Fibroblast of lung (primary cell): ENCODE measurements at regions not wholly inside any gene's neighbourhood (a gene's known extent, or its start where the extent isn't known, plus 50 kb on each side); places are given as distances from the start of the nearest gene placed in this dataset.
A peak's percentile ranks its signal among the peaks of the same experiment; 100 is the strongest.

Experiments used
- DNase-seq, 2 donors: peaks; one replicate each; pipeline versions ENCODE4 v3.0.0 to v3.0.0-alpha.2; 2010; ENCODE audit warnings: low read depth in 2 of 2
- H2AFZ ChIP-seq: 2 replicates; pipeline ENCODE4 v1.5.1; 2012; ENCODE audit warnings: low read length, control low read depth, inconsistent platforms
- H3K27ac ChIP-seq: 2 replicates; pipeline ENCODE4 v1.5.1; 2011; ENCODE audit warnings: low read length, control low read depth; ENCODE audit not compliant: insufficient read depth
- H3K27me3 ChIP-seq: 2 replicates; pipeline ENCODE4 v1.5.1; 2011; ENCODE audit warnings: mild to moderate bottlenecking, low read length; ENCODE audit not compliant: control insufficient read depth, insufficient read depth
- H3K36me3 ChIP-seq: 2 replicates; pipeline ENCODE4 v1.5.1; 2011; ENCODE audit warnings: low read length; ENCODE audit not compliant: control insufficient read depth, insufficient read depth
- H3K4me1 ChIP-seq: 2 replicates; pipeline ENCODE4 v1.5.1; 2011; ENCODE audit warnings: low read length; ENCODE audit not compliant: control insufficient read depth, insufficient read depth; ENCODE audit errors: extremely low read depth
- H3K4me2 ChIP-seq: 2 replicates; pipeline ENCODE4 v1.5.1; 2011; ENCODE audit warnings: low read length, control low read depth; ENCODE audit not compliant: insufficient read depth; ENCODE audit errors: extremely low read depth
- H3K4me3 ChIP-seq, 4 experiments: fragments of 200-600 bp in 1 of 4; sonication (generic) in 1 of 4; replicated peaks in 1 of 4; 2 replicates each; pipeline ENCODE4 v1.5.1; 2011 to 2016; ENCODE audit warnings: low read length in 4 of 4, low read depth in 3 of 4, mild to moderate bottlenecking in 3 of 4, control low read depth in 2 of 4, inconsistent platforms in 1 of 4, mixed read lengths in 1 of 4; ENCODE audit not compliant: insufficient read depth in 1 of 4; ENCODE audit errors: control extremely low read depth in 1 of 4
- H3K79me2 ChIP-seq: 2 replicates; pipeline ENCODE4 v1.5.1; 2012; ENCODE audit warnings: mild to moderate bottlenecking, low read length, inconsistent platforms; ENCODE audit not compliant: control insufficient read depth, insufficient read depth
- H3K9ac ChIP-seq: 2 replicates; pipeline ENCODE4 v1.5.1; 2011; ENCODE audit warnings: mild to moderate bottlenecking, low read length, control low read depth; ENCODE audit not compliant: insufficient read depth
- H3K9me3 ChIP-seq: 2 replicates; pipeline ENCODE4 v1.5.1; 2012; ENCODE audit warnings: low read depth, low read length; ENCODE audit not compliant: control insufficient read depth, insufficient read depth
- H4K20me1 ChIP-seq: 2 replicates; pipeline ENCODE4 v1.5.1; 2011; ENCODE audit warnings: low read length; ENCODE audit not compliant: control insufficient read depth, insufficient read depth; ENCODE audit errors: extremely low read depth
- EZH2 ChIP-seq: IDR thresholded peaks from 2 replicates; pipeline ENCODE4 v1.5.1; 2012; ENCODE audit warnings: low read length, control low read depth, mild to moderate bottlenecking; ENCODE audit errors: missing control alignments
- TF ChIP-seq, protein P1 (sequence below), 2 donors: IDR thresholded peaks in 1 of 2; conservative IDR thresholded peaks in 1 of 2; 1 replicate in 1 of 2; 2 replicates in 1 of 2; pipeline ENCODE4 v1.5.1; 2011 to 2012; ENCODE audit warnings: low read length in 2 of 2, control low read depth in 1 of 2, inconsistent platforms in 1 of 2, low read depth in 1 of 2, mild to moderate bottlenecking in 1 of 2

DNA sequence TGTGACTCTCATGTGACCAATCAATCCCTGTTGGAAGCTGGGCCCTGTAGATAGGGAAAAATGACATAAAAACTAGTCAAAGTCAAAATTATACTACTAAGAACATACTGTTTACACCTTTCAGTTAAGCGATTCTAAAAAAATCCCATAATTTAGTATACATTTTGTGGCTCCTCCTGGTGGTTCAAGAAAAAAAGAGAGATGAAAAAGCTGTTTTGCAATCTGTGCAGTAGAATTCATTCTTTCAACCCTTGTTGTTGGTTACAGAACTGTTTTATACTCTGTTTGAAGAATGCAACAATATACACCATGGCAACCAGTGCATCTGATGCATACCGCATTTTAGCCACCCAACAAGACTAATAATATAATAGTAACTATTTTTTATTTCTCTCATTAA is 66.8 kb upstream of the ANK2 start:
- DNase-seq, result no peak
- Histone ChIP-seq H3K9ac (no peak overlapping the region), H3K36me3 (no peaks in the 10 kb centered on the region), H3K27me3 (no peaks in the 10 kb centered on the region), H3K4me1 (no peaks in the 10 kb centered on the region), H3K4me3 (no peak overlapping the region), H4K20me1 (no peaks in the 10 kb centered on the region), H3K4me2 (no peak overlapping the region), H2AFZ (no peak overlapping the region), H3K79me2 (no peaks in the 10 kb centered on the region), H3K27ac (no peak overlapping the region), H3K9me3 (no peaks in the 10 kb centered on the region)
- TF ChIP-seq, protein P1, sequence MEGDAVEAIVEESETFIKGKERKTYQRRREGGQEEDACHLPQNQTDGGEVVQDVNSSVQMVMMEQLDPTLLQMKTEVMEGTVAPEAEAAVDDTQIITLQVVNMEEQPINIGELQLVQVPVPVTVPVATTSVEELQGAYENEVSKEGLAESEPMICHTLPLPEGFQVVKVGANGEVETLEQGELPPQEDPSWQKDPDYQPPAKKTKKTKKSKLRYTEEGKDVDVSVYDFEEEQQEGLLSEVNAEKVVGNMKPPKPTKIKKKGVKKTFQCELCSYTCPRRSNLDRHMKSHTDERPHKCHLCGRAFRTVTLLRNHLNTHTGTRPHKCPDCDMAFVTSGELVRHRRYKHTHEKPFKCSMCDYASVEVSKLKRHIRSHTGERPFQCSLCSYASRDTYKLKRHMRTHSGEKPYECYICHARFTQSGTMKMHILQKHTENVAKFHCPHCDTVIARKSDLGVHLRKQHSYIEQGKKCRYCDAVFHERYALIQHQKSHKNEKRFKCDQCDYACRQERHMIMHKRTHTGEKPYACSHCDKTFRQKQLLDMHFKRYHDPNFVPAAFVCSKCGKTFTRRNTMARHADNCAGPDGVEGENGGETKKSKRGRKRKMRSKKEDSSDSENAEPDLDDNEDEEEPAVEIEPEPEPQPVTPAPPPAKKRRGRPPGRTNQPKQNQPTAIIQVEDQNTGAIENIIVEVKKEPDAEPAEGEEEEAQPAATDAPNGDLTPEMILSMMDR (conservative IDR thresholded peaks at IDR 0.05 in 1 of 2, IDR thresholded peaks at IDR 0.05 in 1 of 2; ENCODE audit: low read depth in 1 of 2, low read length in 2 of 2), result peak in 1 of 2 donors; percentile 9
- TF ChIP-seq EZH2, result no peak

DNA sequence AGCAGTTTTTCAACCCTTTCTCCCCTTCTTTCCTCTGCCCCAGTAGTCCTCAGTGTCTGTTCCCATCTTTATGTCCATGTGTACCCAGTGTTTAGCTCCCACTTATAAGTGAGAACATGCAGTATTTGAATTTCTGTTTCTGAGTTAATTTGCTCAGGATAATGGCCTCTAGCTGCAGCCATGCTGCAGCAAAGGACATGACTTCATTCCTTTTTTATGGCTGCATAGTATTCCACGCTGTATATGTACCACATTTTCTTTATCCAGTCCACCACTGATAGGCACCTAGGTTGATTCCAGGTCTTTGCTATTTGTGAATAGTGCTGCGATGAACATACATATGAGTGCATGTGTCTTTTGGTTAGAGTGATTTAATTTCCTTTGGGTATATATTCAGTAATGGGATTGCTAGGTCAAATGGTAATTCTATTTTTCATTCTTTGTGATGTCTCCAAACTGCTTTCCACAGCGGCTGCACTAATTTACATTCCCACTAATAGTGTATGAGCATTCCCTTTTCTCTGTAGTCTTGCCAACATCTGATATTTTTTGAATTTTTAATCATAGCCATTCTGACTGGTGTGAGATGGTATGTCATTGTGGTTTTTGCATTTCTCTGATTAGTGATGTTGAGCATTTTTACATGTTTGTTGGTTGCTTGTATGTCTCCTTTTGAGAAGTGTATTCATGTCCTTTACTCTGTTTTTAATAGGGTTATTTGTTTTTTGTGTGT is 54.6 kb upstream of the ANK2 start:
- Histone ChIP-seq H3K79me2 (no peaks in the 10 kb centered on the region), H4K20me1 (no peaks in the 10 kb centered on the region), H3K9me3 (no peaks in the 10 kb centered on the region), H3K4me3 (no peak overlapping the region), H3K4me2 (no peak overlapping the region), H3K36me3 (no peaks in the 10 kb centered on the region), H3K27me3 (no peaks in the 10 kb centered on the region), H3K9ac (no peak overlapping the region), H2AFZ (no peak overlapping the region), H3K27ac (no peak overlapping the region), H3K4me1 (no peaks in the 10 kb centered on the region)
- TF ChIP-seq, protein P1 (conservative IDR thresholded peaks at IDR 0.05 in 1 of 2, IDR thresholded peaks at IDR 0.05 in 1 of 2; ENCODE audit: low read depth in 1 of 2, low read length in 2 of 2), result no peak
- DNase-seq, result no peak
